Choroid plexus epithelial cell (primary cell): ENCODE measurements at regions not wholly inside any gene's neighbourhood (a gene's known extent, or its start where the extent isn't known, plus 50 kb on each side); places are given as distances from the start of the nearest gene placed in this dataset.
"Not testable (repeated sequence)": the region's sequence is repeated elsewhere in the genome, so short reads cannot be mapped to it uniquely, and the experiment has no call there.

Source experiments
- DNase-seq: peaks from one replicate; pipeline ENCODE4 v3.0.0-alpha.2; 2010; ENCODE audit warnings: low read depth
- H3K4me3 ChIP-seq: 2 replicates; pipeline ENCODE4 v1.5.1; 2011; ENCODE audit warnings: low read depth, mild to moderate bottlenecking, control low read depth, low read length, moderate library complexity
- CTCF ChIP-seq: conservative IDR thresholded peaks from 2 replicates; pipeline ENCODE4 v1.5.1; 2011; ENCODE audit warnings: low read depth, mild to moderate bottlenecking, control low read depth, inconsistent platforms, low read length, moderate library complexity

DNA sequence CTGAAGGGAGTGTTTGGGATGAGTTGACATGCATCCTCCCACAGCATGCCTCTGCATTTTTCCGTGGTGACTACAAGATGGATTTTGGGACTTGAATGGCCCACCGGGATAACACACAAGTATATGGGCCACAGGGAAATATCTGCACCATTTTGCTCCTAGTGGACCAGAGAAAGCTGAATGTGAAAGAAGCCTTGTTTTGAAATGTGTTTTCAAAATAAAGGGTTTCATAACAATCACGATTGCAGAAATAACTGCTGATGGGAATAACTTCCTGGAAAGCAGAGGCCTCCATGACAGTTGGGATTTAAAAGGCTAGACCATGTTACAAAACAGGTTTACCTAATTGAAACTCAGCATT is 77.5 kb upstream of the PRR23C start:
- peak; percentile 49 for DNase-seq
- H3K4me3 ChIP-seq = no peak overlapping the region
- TF ChIP-seq CTCF = no peak

GRCh38 chr3:139122612-139123011 is 77.9 kb upstream of the PRR23C start:
- TF ChIP-seq CTCF = no peak
- DNase-seq = no peak
- H3K4me3 ChIP-seq = no peak overlapping the region

DNA sequence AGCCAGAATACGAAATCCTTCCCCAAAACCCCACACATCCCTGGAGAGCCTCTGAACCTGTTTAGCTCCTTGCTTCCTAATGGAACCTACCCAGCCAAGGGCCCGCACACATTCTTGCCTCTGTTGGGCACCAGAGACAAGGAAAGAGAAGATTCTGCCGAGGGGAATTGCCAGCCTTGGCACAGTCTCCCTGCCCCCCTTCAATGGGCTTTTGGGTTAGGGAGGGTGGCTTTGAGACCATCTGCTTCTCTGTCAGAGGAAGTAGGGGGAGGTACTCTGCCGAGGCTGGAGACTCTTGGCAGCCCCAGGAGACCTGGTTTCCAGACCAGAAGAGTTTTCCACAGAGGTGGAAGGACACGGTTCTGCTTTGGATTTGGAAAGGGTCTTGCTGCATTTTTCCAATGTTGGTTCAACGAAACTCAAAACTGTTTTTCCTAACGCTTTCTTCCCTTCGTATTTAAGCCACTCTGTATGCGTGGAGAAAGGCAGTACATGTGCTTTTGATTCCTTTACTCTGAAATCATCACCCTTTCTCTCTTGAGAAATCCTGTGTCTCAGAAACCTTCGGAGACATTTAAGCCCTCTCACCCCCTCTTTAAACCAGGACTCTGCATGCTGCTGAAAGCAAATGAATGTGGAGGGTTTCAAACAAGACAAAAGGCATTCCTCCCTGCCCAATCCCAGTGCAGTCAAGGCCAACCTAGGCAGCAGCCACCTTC is 78.8 kb upstream of the PRR23C start:
- no peak overlapping the region for H3K4me3 ChIP-seq
- peak; percentile 39 for DNase-seq
- no peak for TF ChIP-seq CTCF

GRCh38 chr3:139124197-139124596 is 79.5 kb upstream of the PRR23C start:
- TF ChIP-seq CTCF = no peak
- no peak for DNase-seq
- no peak overlapping the region for H3K4me3 ChIP-seq

DNA sequence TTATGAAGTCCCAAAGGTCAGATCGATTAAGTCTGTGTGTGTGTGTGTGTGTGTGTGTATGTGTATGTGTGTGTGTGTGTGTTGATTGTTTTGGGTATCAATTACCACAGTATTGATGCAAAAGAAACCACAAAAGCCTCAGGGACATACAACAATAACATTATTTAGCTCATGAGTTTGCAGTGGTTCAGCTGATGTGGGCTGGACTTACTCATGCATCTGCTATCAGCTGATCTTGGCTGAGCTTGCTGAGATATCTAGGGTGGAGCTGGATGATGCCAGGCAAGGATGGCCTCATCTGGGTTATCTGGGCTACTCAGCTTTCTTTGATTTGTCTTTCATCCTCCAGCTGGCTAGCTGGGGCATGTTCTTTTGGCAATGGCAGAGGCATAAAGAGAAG is 82.4 kb upstream of the PRR23C start:
- H3K4me3 ChIP-seq = no peak overlapping the region
- peak; percentile 82 for DNase-seq
- TF ChIP-seq CTCF = no peak

GRCh38 chr3:139127629-139128028 is 82.9 kb upstream of the PRR23C start:
- not testable (repeated sequence) for H3K4me3 ChIP-seq, DNase-seq

DNA sequence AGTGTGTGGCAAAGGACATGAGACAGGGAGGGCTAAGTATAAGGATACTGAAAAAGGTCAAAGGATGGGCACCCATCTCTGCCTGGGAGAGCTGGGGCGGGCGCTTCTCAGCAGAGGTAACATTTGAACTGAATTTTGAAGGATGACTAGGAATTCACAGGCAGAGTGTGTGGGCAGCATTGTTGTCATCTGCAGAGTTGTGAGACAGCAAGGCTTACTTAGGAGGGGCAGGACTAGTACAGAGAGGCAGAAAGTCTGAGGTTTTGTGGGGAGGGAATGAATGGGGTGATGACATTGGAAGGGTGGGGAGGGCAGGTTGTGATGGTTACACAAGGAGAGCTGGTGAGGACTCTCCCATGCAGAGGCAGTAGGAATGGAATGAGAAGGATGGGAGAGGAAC is 84.1 kb upstream of the PRR23C start:
- peak; percentile 31 for DNase-seq
- TF ChIP-seq CTCF = no peak
- H3K4me3 ChIP-seq = no peak overlapping the region
